ENCODE measurements at regions not wholly inside any gene's neighbourhood (a gene's known extent, or its start where the extent isn't known, plus 50 kb on each side); places are given as distances from the start of the nearest gene placed in this dataset.

- H3K4me1 Mint-ChIP-seq (ENCODE audit: low read depth, unreplicated experiment), result no peaks in the 10 kb centered on the region
- no peak overlapping the region for H3K27ac Mint-ChIP-seq (ENCODE audit: unreplicated experiment)
- no TSS peak for BruUV-seq (replicated peaks)
- no peaks in the 10 kb centered on the region for H3K36me3 Mint-ChIP-seq (ENCODE audit: insufficient read depth, unreplicated experiment)
- CTCF ChIA-PET, result no interaction called here
- no peak for TF ChIP-seq CTCF (IDR thresholded peaks at IDR 0.05; ENCODE audit: unreplicated experiment)
- intact Hi-C loops (cut with micrococcal nuclease; ENCODE audit: unreplicated experiment), result no loop called here
- no peak for DNase-seq
- H3K9me3 Mint-ChIP-seq (ENCODE audit: low read depth, unreplicated experiment), result no peaks in the 10 kb centered on the region
- no peaks in the 10 kb centered on the region for H3K27me3 Mint-ChIP-seq (ENCODE audit: unreplicated experiment)
- H3K4me3 Mint-ChIP-seq (ENCODE audit: low read depth, unreplicated experiment), result no peak overlapping the region
Measured at GRCh38 chr6:134535831-134536230, 217.9 kb upstream of the SGK1 start.

DNA sequence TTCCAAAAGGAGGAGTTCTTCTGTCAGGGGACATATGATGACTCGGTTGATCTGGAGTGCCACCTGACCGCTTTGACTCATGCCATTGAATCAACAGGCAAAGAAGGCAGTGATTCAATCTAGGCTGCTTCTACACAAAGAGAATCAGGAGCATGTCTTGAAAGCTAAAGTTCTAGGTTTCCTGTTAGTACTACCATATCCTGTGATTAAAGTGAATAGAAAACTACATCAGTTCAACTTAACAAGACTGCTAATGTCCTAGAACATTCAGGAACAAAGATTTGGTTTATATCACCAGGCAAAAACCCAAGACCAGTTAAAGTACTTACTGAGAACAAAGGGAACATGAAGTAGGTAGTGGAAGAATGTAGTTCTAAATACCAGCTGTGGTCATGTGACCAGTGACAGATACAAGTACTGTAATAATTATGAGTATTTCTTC lies 216.8 kb upstream of the SGK1 start:
- CTCF ChIA-PET, result no interaction called here
- H3K4me3 Mint-ChIP-seq (ENCODE audit: low read depth, unreplicated experiment), result no peak overlapping the region
- no peaks in the 10 kb centered on the region for H3K4me1 Mint-ChIP-seq (ENCODE audit: low read depth, unreplicated experiment)
- BruUV-seq (replicated peaks), result no TSS peak
- H3K36me3 Mint-ChIP-seq (ENCODE audit: insufficient read depth, unreplicated experiment), result no peaks in the 10 kb centered on the region
- no peak for DNase-seq
- no peak overlapping the region for H3K27ac Mint-ChIP-seq (ENCODE audit: unreplicated experiment)
- no peak for TF ChIP-seq CTCF (IDR thresholded peaks at IDR 0.05; ENCODE audit: unreplicated experiment)
- no peaks in the 10 kb centered on the region for H3K9me3 Mint-ChIP-seq (ENCODE audit: low read depth, unreplicated experiment)
- H3K27me3 Mint-ChIP-seq (ENCODE audit: unreplicated experiment), result no peaks in the 10 kb centered on the region
- intact Hi-C loops (cut with micrococcal nuclease; ENCODE audit: unreplicated experiment), result no loop called here

- TF ChIP-seq CTCF (IDR thresholded peaks at IDR 0.05; ENCODE audit: unreplicated experiment), result no peak
- H3K4me1 Mint-ChIP-seq (ENCODE audit: low read depth, unreplicated experiment), result no peaks in the 10 kb centered on the region
- no peak overlapping the region for H3K4me3 Mint-ChIP-seq (ENCODE audit: low read depth, unreplicated experiment)
- CTCF ChIA-PET, result no interaction called here
- no TSS peak for BruUV-seq (replicated peaks)
- H3K9me3 Mint-ChIP-seq (ENCODE audit: low read depth, unreplicated experiment), result no peaks in the 10 kb centered on the region
- DNase-seq, result no peak
- intact Hi-C loops (cut with micrococcal nuclease; ENCODE audit: unreplicated experiment), result no loop called here
- no peaks in the 10 kb centered on the region for H3K27me3 Mint-ChIP-seq (ENCODE audit: unreplicated experiment)
- no peak overlapping the region for H3K27ac Mint-ChIP-seq (ENCODE audit: unreplicated experiment)
- H3K36me3 Mint-ChIP-seq (ENCODE audit: insufficient read depth, unreplicated experiment), result no peaks in the 10 kb centered on the region
Measured at GRCh38 chr6:134533991-134534390, 216.1 kb upstream of the SGK1 start.

DNA sequence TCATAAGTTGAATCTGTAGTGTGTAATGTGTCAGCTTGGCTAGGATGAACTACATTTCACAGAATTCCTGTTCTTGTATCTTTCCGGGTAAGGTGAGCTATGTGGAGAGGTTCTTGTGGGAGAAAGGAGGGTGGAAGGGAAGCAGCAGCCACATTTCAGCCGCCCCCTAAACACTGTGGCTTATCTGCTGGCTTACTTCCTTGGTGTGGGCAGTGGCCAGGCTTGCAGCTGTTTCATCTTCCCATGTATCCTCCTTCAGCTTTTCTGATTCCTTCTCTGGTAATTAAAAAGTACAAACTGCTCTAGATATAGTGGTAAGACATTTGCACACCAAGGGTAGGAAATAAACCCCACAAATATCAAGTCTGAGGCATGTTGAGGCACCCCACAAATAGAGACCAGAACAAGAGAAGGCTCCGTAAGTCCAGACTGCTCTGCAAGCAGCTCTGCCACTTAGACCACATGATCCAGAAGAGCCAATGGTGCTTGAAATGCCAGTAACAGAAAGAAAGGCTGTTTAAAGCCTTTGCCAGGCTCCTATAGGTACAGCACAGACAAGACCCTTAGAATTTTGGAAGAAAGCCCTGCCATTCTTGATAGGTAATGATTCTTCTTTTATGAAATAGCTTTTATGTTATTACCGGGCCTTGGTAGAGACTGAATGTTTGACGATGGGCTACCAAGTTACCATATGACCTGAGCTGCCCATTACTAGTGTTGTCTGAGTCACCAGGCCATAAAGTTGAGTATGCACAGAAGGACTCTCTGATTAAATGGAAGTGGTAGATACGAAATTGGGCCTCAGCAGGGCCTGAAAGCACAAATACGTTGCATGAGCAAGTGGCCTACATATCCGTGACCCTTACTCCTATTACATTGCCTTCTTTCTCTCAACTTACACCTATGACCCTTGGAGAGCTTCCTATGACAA lies 215.0 kb upstream of the SGK1 start:
- Mint-ChIP-seq H3K4me3 (ENCODE audit: low read depth, unreplicated experiment) (no peak overlapping the region), H3K27me3 (ENCODE audit: unreplicated experiment) (no peaks in the 10 kb centered on the region), H3K36me3 (ENCODE audit: insufficient read depth, unreplicated experiment) (no peaks in the 10 kb centered on the region), H3K9me3 (ENCODE audit: low read depth, unreplicated experiment) (no peaks in the 10 kb centered on the region), H3K4me1 (ENCODE audit: low read depth, unreplicated experiment) (no peaks in the 10 kb centered on the region), H3K27ac (ENCODE audit: unreplicated experiment) (no peak overlapping the region)
- CTCF ChIA-PET, result interaction anchor here (0.7 kb wide), 1 partner anchor 283 kb away, joined by 5 read pairs; no protein-coding TSS in a partner anchor
- no TSS peak for BruUV-seq (replicated peaks)
- intact Hi-C loops (cut with micrococcal nuclease; ENCODE audit: unreplicated experiment), result no loop called here
- DNase-seq, result no peak
- TF ChIP-seq CTCF (IDR thresholded peaks at IDR 0.05; ENCODE audit: unreplicated experiment), result no peak
